ENCODE measurements at regions not wholly inside any gene's neighbourhood (a gene's known extent, or its start where the extent isn't known, plus 50 kb on each side); places are given as distances from the start of the nearest gene placed in this dataset.

DNA sequence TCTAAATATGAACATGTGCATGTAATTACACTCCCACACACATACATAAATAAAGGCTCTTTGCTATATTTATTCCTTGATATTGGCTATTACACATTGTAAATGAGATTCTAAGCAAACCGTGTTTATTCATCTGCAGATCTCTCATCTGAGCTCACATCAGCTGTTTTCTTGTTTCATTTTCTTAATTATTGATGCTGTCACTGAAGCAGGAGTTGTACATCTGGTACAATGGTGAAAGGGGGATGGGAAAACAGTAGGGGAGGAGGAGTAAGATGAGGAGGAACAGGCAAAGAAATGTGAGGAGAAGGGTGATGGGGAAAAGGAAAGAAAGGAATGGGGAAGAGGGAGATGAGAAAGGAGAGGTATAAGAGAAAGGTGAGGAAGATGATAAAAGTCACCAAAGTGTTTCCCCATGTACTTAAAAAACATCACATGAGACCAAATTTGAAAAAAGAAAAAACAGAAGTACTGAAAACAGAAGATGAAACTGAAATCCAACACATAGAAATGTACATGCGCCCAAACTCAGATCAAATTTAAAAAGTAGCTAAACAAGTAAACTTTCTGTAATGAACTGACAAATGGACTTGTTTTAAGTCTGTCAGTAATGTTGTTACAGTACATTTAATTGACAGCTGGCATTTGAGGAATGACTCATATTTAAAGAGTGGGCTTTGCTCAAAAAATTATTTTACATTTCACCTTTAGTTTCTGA is 472.2 kb downstream of the ARL4A start:
- no peak for DNase-seq
- Histone ChIP-seq H3K36me3 (no peaks in the 10 kb centered on the region), H3K27ac (no peak overlapping the region), H3K27me3 (no peaks in the 10 kb centered on the region), H3K9me3 (no peaks in the 10 kb centered on the region), H3K4me3 (no peak overlapping the region), H3K4me1 (no peaks in the 10 kb centered on the region)
- intact Hi-C loops (cut with DNase I; ENCODE audit: low total_unique reads) = no loop called here
- TF ChIP-seq, protein P1, sequence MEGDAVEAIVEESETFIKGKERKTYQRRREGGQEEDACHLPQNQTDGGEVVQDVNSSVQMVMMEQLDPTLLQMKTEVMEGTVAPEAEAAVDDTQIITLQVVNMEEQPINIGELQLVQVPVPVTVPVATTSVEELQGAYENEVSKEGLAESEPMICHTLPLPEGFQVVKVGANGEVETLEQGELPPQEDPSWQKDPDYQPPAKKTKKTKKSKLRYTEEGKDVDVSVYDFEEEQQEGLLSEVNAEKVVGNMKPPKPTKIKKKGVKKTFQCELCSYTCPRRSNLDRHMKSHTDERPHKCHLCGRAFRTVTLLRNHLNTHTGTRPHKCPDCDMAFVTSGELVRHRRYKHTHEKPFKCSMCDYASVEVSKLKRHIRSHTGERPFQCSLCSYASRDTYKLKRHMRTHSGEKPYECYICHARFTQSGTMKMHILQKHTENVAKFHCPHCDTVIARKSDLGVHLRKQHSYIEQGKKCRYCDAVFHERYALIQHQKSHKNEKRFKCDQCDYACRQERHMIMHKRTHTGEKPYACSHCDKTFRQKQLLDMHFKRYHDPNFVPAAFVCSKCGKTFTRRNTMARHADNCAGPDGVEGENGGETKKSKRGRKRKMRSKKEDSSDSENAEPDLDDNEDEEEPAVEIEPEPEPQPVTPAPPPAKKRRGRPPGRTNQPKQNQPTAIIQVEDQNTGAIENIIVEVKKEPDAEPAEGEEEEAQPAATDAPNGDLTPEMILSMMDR (IDR thresholded peaks at IDR 0.05) = no peak

DNA sequence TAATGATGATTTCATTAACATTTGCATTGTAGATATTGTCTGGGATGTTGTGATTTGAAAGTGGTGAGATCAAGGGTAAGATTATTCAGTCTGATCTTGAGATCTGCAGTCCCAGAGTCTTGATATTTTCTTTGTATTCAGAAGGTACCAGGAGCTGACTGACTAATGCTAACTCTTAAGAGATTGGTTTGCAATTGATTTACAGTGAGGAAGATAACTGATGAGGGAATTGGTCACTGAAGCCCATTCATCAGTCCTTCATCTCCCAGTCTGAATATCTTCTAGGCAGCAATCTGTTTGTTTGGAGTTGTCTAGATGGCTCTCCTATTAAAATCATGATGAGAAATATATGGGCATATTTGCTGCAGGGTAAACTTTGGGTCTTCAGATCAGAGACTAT is 473.7 kb downstream of the ARL4A start:
- no peaks in the 10 kb centered on the region for H3K9me3 ChIP-seq
- TF ChIP-seq, protein P1 (IDR thresholded peaks at IDR 0.05) = no peak
- H3K27ac ChIP-seq = no peak overlapping the region
- intact Hi-C loops (cut with DNase I; ENCODE audit: low total_unique reads) = no loop called here
- no peak for DNase-seq
- no peaks in the 10 kb centered on the region for H3K27me3 ChIP-seq
- no peaks in the 10 kb centered on the region for H3K36me3 ChIP-seq
- H3K4me3 ChIP-seq = no peak overlapping the region
- H3K4me1 ChIP-seq = no peaks in the 10 kb centered on the region

DNA sequence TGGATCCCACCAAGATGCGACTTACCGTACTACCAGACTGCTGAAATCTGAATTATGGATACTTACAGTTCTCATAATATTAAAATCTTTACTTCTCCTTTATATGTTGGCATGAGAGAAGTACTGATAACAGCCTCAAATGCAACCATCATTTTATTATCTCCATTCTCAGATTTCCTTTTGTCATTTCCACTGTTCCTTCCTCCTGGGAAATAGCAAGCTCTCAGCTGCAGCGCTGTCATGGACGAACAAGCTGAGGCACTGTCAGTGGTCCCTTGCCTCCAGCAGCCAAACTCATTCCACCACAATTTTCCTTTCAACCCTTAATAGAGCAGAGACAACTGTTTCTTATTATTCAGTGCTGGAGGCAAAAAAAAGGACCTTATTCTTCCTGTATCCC is 478.4 kb downstream of the ARL4A start:
- H3K9me3 ChIP-seq = no peaks in the 10 kb centered on the region
- no peaks in the 10 kb centered on the region for H3K27me3 ChIP-seq
- intact Hi-C loops (cut with DNase I; ENCODE audit: low total_unique reads) = no loop called here
- no peak overlapping the region for H3K27ac ChIP-seq
- DNase-seq = no peak
- no peaks in the 10 kb centered on the region for H3K36me3 ChIP-seq
- no peaks in the 10 kb centered on the region for H3K4me1 ChIP-seq
- no peak overlapping the region for H3K4me3 ChIP-seq
- TF ChIP-seq, protein P1 (IDR thresholded peaks at IDR 0.05) = no peak

DNA sequence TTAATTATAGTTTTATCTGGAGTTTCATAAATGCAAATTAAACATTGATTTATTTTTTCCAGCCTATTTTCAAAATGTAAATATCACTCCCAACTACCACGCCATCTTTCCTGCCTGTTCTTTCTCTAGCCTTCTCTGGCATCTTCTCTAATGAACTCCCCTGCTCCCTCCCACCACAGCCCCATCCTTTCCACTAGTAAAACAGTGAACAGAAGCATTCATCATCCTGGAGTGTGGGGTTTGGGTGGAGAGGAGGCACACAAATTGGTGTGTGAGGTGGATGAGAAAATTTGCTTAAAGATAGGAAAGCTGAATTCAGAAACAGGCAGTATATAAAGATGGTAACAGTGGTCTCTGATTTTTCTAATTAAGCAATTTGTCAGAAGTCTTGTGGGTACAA is 479.4 kb downstream of the ARL4A start:
- H3K36me3 ChIP-seq = no peaks in the 10 kb centered on the region
- no peak for DNase-seq
- intact Hi-C loops (cut with DNase I; ENCODE audit: low total_unique reads) = no loop called here
- H3K9me3 ChIP-seq = no peaks in the 10 kb centered on the region
- H3K4me3 ChIP-seq = no peak overlapping the region
- no peaks in the 10 kb centered on the region for H3K4me1 ChIP-seq
- H3K27me3 ChIP-seq = no peaks in the 10 kb centered on the region
- TF ChIP-seq, protein P1 (IDR thresholded peaks at IDR 0.05) = no peak
- H3K27ac ChIP-seq = no peak overlapping the region

DNA sequence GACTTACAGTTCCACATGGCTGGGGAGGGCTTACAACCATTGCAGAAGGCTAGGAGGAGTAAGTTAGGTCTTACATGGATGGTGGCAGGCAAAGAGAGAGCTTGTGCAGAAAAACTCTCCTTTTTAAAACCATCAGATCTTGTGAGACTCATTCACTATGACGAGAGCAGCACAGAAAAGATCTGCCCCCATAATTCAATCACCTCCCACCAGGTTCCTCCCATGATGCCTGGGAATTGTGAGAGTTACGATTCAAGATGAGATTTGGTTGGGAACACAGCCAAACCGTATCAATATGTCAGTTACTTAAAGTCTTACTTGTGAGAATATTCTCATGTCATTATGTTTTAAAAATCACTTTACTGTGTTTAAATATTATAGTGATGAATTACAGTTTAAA is 481.9 kb downstream of the ARL4A start:
- H3K27me3 ChIP-seq = no peaks in the 10 kb centered on the region
- no peaks in the 10 kb centered on the region for H3K36me3 ChIP-seq
- no peak overlapping the region for H3K4me3 ChIP-seq
- TF ChIP-seq, protein P1 (IDR thresholded peaks at IDR 0.05) = no peak
- no peaks in the 10 kb centered on the region for H3K4me1 ChIP-seq
- DNase-seq = no peak
- H3K27ac ChIP-seq = no peak overlapping the region
- H3K9me3 ChIP-seq = no peaks in the 10 kb centered on the region
- intact Hi-C loops (cut with DNase I; ENCODE audit: low total_unique reads) = no loop called here

DNA sequence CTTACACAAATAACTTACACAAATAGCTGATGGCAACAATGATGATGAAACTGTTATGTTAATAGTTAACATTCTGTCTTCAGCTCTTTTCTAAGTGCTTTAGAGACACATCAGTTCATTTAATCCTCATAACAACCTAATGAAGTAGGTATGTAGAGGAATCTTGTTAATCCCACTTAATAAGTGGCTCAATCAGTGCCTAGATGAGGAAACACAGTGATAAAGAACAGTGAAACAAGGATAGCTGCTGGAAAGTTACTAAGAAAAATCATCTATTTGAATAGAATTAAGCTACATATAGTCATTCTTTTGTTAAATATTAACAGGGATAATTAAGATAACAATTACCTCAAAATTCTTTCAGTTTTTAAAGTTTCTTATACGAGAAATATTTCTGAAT is 487.6 kb downstream of the ARL4A start:
- intact Hi-C loops (cut with DNase I; ENCODE audit: low total_unique reads) = no loop called here
- Histone ChIP-seq H3K4me1 (no peaks in the 10 kb centered on the region), H3K36me3 (no peaks in the 10 kb centered on the region), H3K9me3 (no peaks in the 10 kb centered on the region), H3K27ac (no peak overlapping the region), H3K4me3 (no peak overlapping the region), H3K27me3 (no peaks in the 10 kb centered on the region)
- no peak for DNase-seq
- TF ChIP-seq, protein P1 (IDR thresholded peaks at IDR 0.05) = no peak
